ENCODE measurements at regions not wholly inside any gene's neighbourhood (a gene's known extent, or its start where the extent isn't known, plus 50 kb on each side); places are given as distances from the start of the nearest gene placed in this dataset.

GRCh38 chr20:60268491-60268890 lies 310.3 kb downstream of the CDH26 start:
- no peak for ATAC-seq (ENCODE audit: low FRiP score)
- DNase-seq (ENCODE audit: low spot score) = no peak
- no peak for TF ChIP-seq CTCF (IDR thresholded peaks at IDR 0.05)

- no peak for TF ChIP-seq CTCF (IDR thresholded peaks at IDR 0.05)
- no peak for ATAC-seq (ENCODE audit: low FRiP score)
- DNase-seq (ENCODE audit: low spot score) = no peak
Measured at GRCh38 chr20:60269573-60270162, 311.4 kb downstream of the CDH26 start.

DNA sequence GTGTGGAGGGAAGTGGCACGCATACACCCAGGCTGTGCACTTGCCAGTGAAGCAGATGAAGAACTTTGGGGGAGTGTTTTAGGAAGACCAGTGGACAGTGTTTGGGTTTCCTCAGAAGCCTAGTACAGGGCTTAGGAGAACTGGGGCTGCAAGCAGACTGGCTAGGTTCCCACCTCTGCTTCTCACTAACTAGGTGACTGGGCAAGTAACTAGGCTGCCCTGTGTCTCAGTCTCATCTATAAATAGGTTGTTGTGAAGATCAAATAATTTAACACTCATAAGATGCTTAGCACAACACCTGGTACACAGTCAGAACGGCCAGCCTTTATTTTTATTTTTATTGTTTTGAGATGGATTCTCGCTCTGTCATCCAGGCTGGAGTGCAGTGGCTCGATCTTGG lies 312.1 kb downstream of the CDH26 start:
- ATAC-seq (ENCODE audit: low FRiP score) (no peak), DNase-seq (ENCODE audit: low spot score) (no peak)
- no peak for TF ChIP-seq CTCF (IDR thresholded peaks at IDR 0.05)

- DNase-seq (ENCODE audit: low spot score) = no peak
- TF ChIP-seq CTCF (IDR thresholded peaks at IDR 0.05) = no peak
- no peak for ATAC-seq (ENCODE audit: low FRiP score)
Measured at GRCh38 chr20:60271597-60271996, 313.4 kb downstream of the CDH26 start.

GRCh38 chr20:60272790-60273189 lies 314.6 kb downstream of the CDH26 start:
- TF ChIP-seq CTCF (IDR thresholded peaks at IDR 0.05) = no peak
- ATAC-seq (ENCODE audit: low FRiP score) = no peak

DNA sequence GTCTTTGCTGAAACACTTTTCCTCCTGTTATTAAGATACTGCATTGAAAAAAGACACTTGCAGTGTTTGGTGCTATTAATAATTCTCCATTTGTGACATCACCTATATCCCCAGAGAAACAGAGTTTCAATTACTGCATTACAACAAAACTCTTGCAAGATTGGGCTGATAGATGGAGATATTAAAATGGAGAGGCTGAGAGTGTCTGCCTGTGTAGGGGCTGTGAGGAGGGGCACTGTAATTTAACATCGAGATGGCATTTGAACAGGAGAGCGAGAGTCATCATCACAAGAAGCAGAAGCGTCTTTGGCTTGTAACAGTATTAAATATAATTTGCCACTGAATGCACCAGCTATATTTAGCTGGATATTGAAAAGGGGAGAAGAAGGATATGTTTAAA lies 316.5 kb downstream of the CDH26 start:
- ATAC-seq (ENCODE audit: low FRiP score) (no peak), DNase-seq (ENCODE audit: low spot score) (no peak)
- no peak for TF ChIP-seq CTCF (IDR thresholded peaks at IDR 0.05)

More at GRCh38 chr20:60272790-60273189, 314.6 kb downstream of the CDH26 start:
- DNase-seq (ENCODE audit: low spot score) = no peak

DNA sequence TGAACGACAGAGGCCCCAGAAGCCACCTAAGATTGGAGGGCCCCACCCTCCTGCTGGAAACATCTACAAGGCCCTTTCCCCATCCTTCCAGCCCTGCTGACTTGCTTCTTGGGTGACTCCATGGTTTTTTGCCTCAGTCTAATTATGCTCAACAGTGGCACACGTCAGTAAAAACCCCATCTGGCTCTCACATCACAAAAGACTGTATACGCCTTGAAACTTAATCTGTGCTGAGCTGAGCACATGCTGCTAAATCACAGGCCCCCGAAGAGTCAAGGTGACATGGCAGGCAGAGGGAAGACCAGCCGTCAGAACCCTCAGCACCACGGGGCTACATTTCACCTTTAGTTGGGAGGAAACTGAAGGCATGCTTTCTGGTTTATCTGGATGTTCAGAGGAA lies 323.1 kb downstream of the CDH26 start:
- no peak for TF ChIP-seq CTCF (IDR thresholded peaks at IDR 0.05)
- DNase-seq (ENCODE audit: low spot score) = no peak
- no peak for ATAC-seq (ENCODE audit: low FRiP score)
